A549 (cell line): ENCODE measurements at regions not wholly inside any gene's neighbourhood (a gene's known extent, or its start where the extent isn't known, plus 50 kb on each side); places are given as distances from the start of the nearest gene placed in this dataset.

Experiments
- ATAC-seq, 2 experiments: fragments of 200-7000 bp in 1 of 2; fragments of >200 bp in 1 of 2; cut with Nextera tagmentation in 1 of 2; cut with Tn5 transposase in 1 of 2; 3 replicates each; pipeline versions ENCODE4 v1.8.0 to v1.9.1; 2018 to 2020; ENCODE audit warnings: mild to moderate bottlenecking in 1 of 2, moderate library complexity in 1 of 2
- CTCF ChIA-PET: fragments of 300-600 bp; sonication (Branson Sonifier 250); formaldehyde crosslinking; extraction: SDS; loops from one replicate; lab custom pipeline; 2021; ENCODE audit warnings: antibody characterized with exemption, inconsistent platforms; lab: Yijun Ruan, JAX
- POLR2A ChIA-PET: fragments of 350-600 bp; formaldehyde crosslinking; extraction: SDS; loops from one replicate; lab custom pipeline; 2021; ENCODE audit warnings: antibody characterized with exemption, inconsistent platforms; lab: Yijun Ruan, JAX
- DNase-seq, 2 experiments: peaks; one replicate each; pipeline versions ENCODE4 v3.0.0 to v3.0.0-alpha.2; 2011 to 2016; ENCODE audit warnings: low read depth in 1 of 2, low spot score in 1 of 2
- FAIRE-seq: peaks from 2 replicates; lab custom pipeline; 2011; peaks lifted over from hg19 to GRCh38; lab: Jason Lieb, UNC
- H3K27ac ChIP-seq, 2 experiments: fragments of >200 bp; sonication (Bioruptor Twin); formaldehyde crosslinking; 3 replicates each; pipeline ENCODE4 v1.5.1; 2016 to 2017
- H3K4me1 ChIP-seq: fragments of >200 bp; sonication (Bioruptor Twin); formaldehyde crosslinking; 3 replicates; pipeline ENCODE4 v1.6.1; 2016
- H3K4me2 ChIP-seq: fragments of >200 bp; sonication (Bioruptor Twin); formaldehyde crosslinking; 3 replicates; pipeline ENCODE4 v1.6.1; 2016
- H3K4me3 ChIP-seq: fragments of >200 bp; sonication (Bioruptor Twin); formaldehyde crosslinking; 3 replicates; pipeline ENCODE4 v1.5.1; 2016
- H3K9me3 ChIP-seq: fragments of >200 bp; sonication (Bioruptor Twin); formaldehyde crosslinking; 3 replicates; pipeline ENCODE4 v1.6.1; 2016
- BHLHE40 ChIP-seq: IDR thresholded peaks from 2 replicates; pipeline ENCODE4 v1.6.1; 2012; ENCODE audit warnings: low read depth, low read length, inconsistent platforms
- CHD4 ChIP-seq: fragments of 200-600 bp; sonication (generic); IDR thresholded peaks from 2 replicates; pipeline ENCODE4 v1.6.1; 2016; ENCODE audit warnings: antibody characterized with exemption, mild to moderate bottlenecking, borderline replicate concordance
- EHMT2 ChIP-seq: fragments of 200-600 bp; sonication (generic); IDR thresholded peaks from 2 replicates; pipeline ENCODE4 v1.6.1; 2016; ENCODE audit warnings: antibody characterized with exemption, low read depth, mild to moderate bottlenecking, moderate library complexity
- FOSB ChIP-seq: fragments of 250-450 bp; sonication (Bioruptor Pico); IDR thresholded peaks from 2 replicates; pipeline ENCODE4 v1.5.0; 2020; ENCODE audit warnings: mild to moderate bottlenecking, moderate library complexity
- GATA3 ChIP-seq: IDR thresholded peaks from 2 replicates; pipeline ENCODE4 v1.6.1; 2012; ENCODE audit warnings: borderline replicate concordance
- HMGXB4 ChIP-seq: fragments of 250-450 bp; sonication (Bioruptor Pico); IDR thresholded peaks from 2 replicates; pipeline ENCODE4 v1.5.0; 2021; ENCODE audit warnings: mild to moderate bottlenecking, moderate library complexity, borderline replicate concordance
- JUNB ChIP-seq: fragments of >200 bp; sonication (Bioruptor Twin); formaldehyde crosslinking; IDR thresholded peaks from 2 replicates; pipeline ENCODE4 v1.6.1; 2016
- MYC ChIP-seq: IDR thresholded peaks from 2 replicates; pipeline ENCODE4 v1.6.1; 2012; ENCODE audit warnings: mild to moderate bottlenecking, inconsistent platforms, low read length, improper control_type of control experiment, borderline replicate concordance
- NFE2L2 ChIP-seq: fragments of 150-350 bp; conservative IDR thresholded peaks from 2 replicates; pipeline ENCODE4 v1.6.1; 2014; ENCODE audit warnings: low read length
- NPAS2 ChIP-seq: fragments of 250-450 bp; sonication (Bioruptor Pico); IDR thresholded peaks from 2 replicates; pipeline ENCODE4 v1.8.0; 2022; ENCODE audit warnings: mild to moderate bottlenecking, moderate library complexity, borderline replicate concordance
- NR3C1 ChIP-seq: fragments of >200 bp; sonication (Bioruptor Twin); formaldehyde crosslinking; IDR thresholded peaks from 3 replicates; pipeline ENCODE4 v1.6.1; 2017
- PHF8 ChIP-seq: fragments of 200-600 bp; sonication (generic); IDR thresholded peaks from 2 replicates; pipeline ENCODE4 v1.6.1; 2016; ENCODE audit warnings: low read depth, mild to moderate bottlenecking, antibody characterized with exemption, moderate library complexity, borderline replicate concordance
- POLR2A ChIP-seq: IDR thresholded peaks from 2 replicates; pipeline ENCODE4 v1.6.1; 2012; ENCODE audit warnings: mild to moderate bottlenecking, low read length
- RAD21 ChIP-seq, 2 experiments: fragments of >200 bp in 1 of 2; sonication (Bioruptor Twin) in 1 of 2; formaldehyde crosslinking in 1 of 2; IDR thresholded peaks in 1 of 2; conservative IDR thresholded peaks in 1 of 2; 2 replicates in 1 of 2; 3 replicates in 1 of 2; pipeline ENCODE4 v1.6.1; 2012 to 2018; ENCODE audit warnings: inconsistent platforms in 1 of 2
- RFX5 ChIP-seq: fragments of 450-650 bp; IDR thresholded peaks from 2 replicates; pipeline ENCODE4 v1.7.1; 2014; ENCODE audit warnings: antibody characterized with exemption, mild to moderate bottlenecking, moderate library complexity
- SMC3 ChIP-seq: fragments of >200 bp; sonication (Bioruptor Twin); formaldehyde crosslinking; IDR thresholded peaks from 3 replicates; pipeline ENCODE4 v1.6.1; 2018; ENCODE audit warnings: inconsistent platforms
- SREBF2 ChIP-seq: fragments of 450-650 bp; IDR thresholded peaks from 2 replicates; pipeline ENCODE4 v1.6.1; 2014; ENCODE audit warnings: mild to moderate bottlenecking, moderate library complexity
- TFCP2L1 ChIP-seq: fragments of 250-450 bp; sonication (Bioruptor Pico); IDR thresholded peaks from 2 replicates; pipeline ENCODE4 v1.5.0; 2021; ENCODE audit warnings: mild to moderate bottlenecking
- TP53 ChIP-seq: fragments of 250-450 bp; sonication (Bioruptor Pico); IDR thresholded peaks from 2 replicates; pipeline ENCODE4 v1.5.0; 2021; ENCODE audit warnings: mild to moderate bottlenecking, moderate library complexity
- ZNF302 ChIP-seq: fragments of 250-450 bp; sonication (Bioruptor Pico); IDR thresholded peaks from 2 replicates; pipeline ENCODE4 v1.9.0; 2021; ENCODE audit warnings: inconsistent platforms, mild to moderate bottlenecking, moderate library complexity
- WGBS: methylation state at CpG from one replicate; pipeline ENCODE4 v1.1.6; 2017; ENCODE audit errors: missing lambda C conversion rate; 5-methylcytosine and 5-hydroxymethylcytosine counted together
- TF ChIP-seq, protein P1 (sequence below): IDR thresholded peaks from 2 replicates; pipeline ENCODE4 v1.6.1; 2012; ENCODE audit warnings: low read depth, borderline replicate concordance
- TF ChIP-seq, protein P2 (sequence below): fragments of 200-600 bp; sonication (generic); IDR thresholded peaks from 2 replicates; pipeline ENCODE4 v1.6.1; 2016; ENCODE audit warnings: antibody characterized with exemption, mild to moderate bottlenecking, moderate library complexity

GRCh38 chrX:39140581-39140980, 339.3 kb downstream of the MID1IP1 start:
- WGBS = 17% methylated on average over 2 of the region's 3 CpGs
- POLR2A ChIA-PET = no interaction called here
- Histone ChIP-seq H3K27ac (no peak overlapping the region), H3K4me3 (no peak overlapping the region), H3K9me3 (no peaks in the 10 kb centered on the region), H3K4me1 (no peaks in the 10 kb centered on the region), H3K4me2 (no peak overlapping the region)
- no peak for ATAC-seq
- no peak for DNase-seq
- TF ChIP-seq, protein P1, sequence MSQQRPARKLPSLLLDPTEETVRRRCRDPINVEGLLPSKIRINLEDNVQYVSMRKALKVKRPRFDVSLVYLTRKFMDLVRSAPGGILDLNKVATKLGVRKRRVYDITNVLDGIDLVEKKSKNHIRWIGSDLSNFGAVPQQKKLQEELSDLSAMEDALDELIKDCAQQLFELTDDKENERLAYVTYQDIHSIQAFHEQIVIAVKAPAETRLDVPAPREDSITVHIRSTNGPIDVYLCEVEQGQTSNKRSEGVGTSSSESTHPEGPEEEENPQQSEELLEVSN = no peak
- TF ChIP-seq PHF8 (no peak), MYC (no peak), SMC3 (no peak), FOSB (CRISPR knock-in tag) (no peak), POLR2A (no peak), BHLHE40 (no peak)
- CTCF ChIA-PET = no interaction called here
- FAIRE-seq = no peak

DNA sequence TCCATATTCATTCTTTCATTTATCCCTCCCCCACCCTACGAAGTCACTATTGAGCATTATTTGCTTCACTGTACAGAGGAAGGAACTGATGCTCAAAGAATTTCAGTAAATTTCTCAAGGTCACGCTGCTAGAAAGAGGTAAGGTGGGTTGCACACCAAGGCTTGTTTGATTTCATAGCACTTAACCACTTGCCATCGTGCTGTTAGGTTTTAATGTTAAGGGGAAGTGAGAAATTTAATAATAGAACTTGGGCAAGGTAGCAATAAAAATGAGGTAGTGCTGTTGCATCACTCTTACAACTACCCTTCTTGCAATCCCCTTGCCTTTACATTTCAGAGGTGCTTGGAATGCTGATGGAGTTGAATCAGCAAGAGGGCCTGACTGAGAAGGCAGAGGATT, 343.1 kb downstream of the MID1IP1 start:
- Histone ChIP-seq H3K27ac (no peak overlapping the region), H3K4me3 (no peak overlapping the region), H3K9me3 (no peaks in the 10 kb centered on the region), H3K4me1 (no peaks in the 10 kb centered on the region), H3K4me2 (no peak overlapping the region)
- ChIA-PET POLR2A (no interaction called here), CTCF (no interaction called here)
- ATAC-seq = no peak
- TF ChIP-seq EHMT2 (no peak), HMGXB4 (CRISPR knock-in tag) (no peak)
- TF ChIP-seq, protein P2, sequence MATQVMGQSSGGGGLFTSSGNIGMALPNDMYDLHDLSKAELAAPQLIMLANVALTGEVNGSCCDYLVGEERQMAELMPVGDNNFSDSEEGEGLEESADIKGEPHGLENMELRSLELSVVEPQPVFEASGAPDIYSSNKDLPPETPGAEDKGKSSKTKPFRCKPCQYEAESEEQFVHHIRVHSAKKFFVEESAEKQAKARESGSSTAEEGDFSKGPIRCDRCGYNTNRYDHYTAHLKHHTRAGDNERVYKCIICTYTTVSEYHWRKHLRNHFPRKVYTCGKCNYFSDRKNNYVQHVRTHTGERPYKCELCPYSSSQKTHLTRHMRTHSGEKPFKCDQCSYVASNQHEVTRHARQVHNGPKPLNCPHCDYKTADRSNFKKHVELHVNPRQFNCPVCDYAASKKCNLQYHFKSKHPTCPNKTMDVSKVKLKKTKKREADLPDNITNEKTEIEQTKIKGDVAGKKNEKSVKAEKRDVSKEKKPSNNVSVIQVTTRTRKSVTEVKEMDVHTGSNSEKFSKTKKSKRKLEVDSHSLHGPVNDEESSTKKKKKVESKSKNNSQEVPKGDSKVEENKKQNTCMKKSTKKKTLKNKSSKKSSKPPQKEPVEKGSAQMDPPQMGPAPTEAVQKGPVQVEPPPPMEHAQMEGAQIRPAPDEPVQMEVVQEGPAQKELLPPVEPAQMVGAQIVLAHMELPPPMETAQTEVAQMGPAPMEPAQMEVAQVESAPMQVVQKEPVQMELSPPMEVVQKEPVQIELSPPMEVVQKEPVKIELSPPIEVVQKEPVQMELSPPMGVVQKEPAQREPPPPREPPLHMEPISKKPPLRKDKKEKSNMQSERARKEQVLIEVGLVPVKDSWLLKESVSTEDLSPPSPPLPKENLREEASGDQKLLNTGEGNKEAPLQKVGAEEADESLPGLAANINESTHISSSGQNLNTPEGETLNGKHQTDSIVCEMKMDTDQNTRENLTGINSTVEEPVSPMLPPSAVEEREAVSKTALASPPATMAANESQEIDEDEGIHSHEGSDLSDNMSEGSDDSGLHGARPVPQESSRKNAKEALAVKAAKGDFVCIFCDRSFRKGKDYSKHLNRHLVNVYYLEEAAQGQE = no peak
- DNase-seq = no peak
- FAIRE-seq = no peak
- 17% methylated on average over 3 of the region's 3 CpGs for WGBS

DNA sequence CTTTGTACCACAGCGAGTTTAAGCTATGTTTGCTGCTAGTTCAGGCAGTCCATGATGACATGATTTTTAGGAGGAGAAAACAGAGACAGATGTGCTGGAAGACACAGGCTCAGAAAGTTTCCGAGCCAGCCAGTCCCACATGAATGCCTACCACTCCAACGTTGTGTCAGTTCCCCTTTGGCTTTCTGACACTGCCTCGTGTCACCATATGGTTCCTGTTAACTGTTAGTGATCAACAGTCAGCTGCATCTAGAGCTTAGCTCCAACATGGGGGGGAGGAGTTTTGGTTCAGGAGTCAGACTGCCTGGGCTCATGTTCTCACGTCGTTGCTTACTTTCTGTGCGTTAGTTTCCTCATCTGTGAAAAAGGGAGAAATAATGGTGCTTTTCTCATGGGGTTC, 343.7 kb downstream of the MID1IP1 start:
- FAIRE-seq (no peak), ATAC-seq (no peak), DNase-seq (no peak)
- H3K9me3 ChIP-seq = no peaks in the 10 kb centered on the region
- H3K4me2 ChIP-seq = no peak overlapping the region
- CTCF ChIA-PET = interaction anchor here (0.5 kb wide), 1 partner anchor 10 kb away, joined by 4 read pairs; no protein-coding TSS in a partner anchor
- H3K4me1 ChIP-seq = no peaks in the 10 kb centered on the region
- WGBS = 42% methylated on average over 7 of the region's 7 CpGs
- TF ChIP-seq NPAS2 (CRISPR knock-in tag) = no peak
- TF ChIP-seq CHD4 = no peak
- TF ChIP-seq POLR2A = no peak
- TF ChIP-seq SREBF2 = no peak
- no peak overlapping the region for H3K27ac ChIP-seq
- H3K4me3 ChIP-seq = no peak overlapping the region
- POLR2A ChIA-PET = no interaction called here

DNA sequence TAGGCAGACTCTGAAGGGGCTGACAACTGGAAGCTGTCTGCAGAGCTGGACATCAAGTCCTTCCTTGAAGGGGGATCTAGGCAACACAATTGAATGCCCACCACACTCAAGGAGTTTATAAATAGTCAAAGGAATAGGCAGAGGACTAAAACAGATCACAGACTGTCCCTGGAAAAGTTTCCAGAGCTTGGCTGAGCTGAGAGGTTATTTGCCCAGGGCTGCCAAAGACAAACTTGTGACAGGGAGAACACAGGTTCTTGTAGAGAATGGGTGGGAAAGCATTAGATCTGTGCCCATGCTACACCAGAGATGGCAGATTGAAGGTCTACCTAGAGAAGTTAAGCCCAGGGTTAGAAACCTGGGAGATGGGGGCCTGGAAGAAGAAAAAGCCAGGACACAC, 344.6 kb downstream of the MID1IP1 start:
- Histone ChIP-seq H3K27ac (no peak overlapping the region), H3K4me3 (no peak overlapping the region), H3K4me2 (no peak overlapping the region), H3K4me1 (no peaks in the 10 kb centered on the region), H3K9me3 (no peaks in the 10 kb centered on the region)
- ATAC-seq (no peak), FAIRE-seq (peak; percentile 74), DNase-seq (no peak)
- POLR2A ChIA-PET = no interaction called here
- CTCF ChIA-PET = interaction anchor here (1.6 kb wide), 1 partner anchor 10 kb away, joined by 3 read pairs; no protein-coding TSS in a partner anchor
- TF ChIP-seq POLR2A (no peak), JUNB (no peak), ZNF302 (CRISPR knock-in tag) (no peak), NR3C1 (no peak), RAD21 (conservative IDR thresholded peaks at IDR 0.05 in 1 of 2, IDR thresholded peaks at IDR 0.05 in 1 of 2) (no peak), SMC3 (no peak), TP53 (CRISPR knock-in tag) (no peak), GATA3 (no peak), SREBF2 (no peak), NFE2L2 (no peak), TFCP2L1 (CRISPR knock-in tag) (no peak), RFX5 (no peak), EHMT2 (no peak)
- TF ChIP-seq, protein P2 = no peak
